HFF-Myc (cell line): ENCODE measurements at regions not wholly inside any gene's neighbourhood (a gene's known extent, or its start where the extent isn't known, plus 50 kb on each side); places are given as distances from the start of the nearest gene placed in this dataset.

Source experiments
- DNase-seq: peaks from one replicate; pipeline ENCODE4 v3.0.0-alpha.2; 2011; ENCODE audit warnings: low read depth; ENCODE audit errors: extremely low read depth
- H3K4me3 ChIP-seq: replicated peaks from 2 replicates; pipeline ENCODE4 v1.5.1; 2011; ENCODE audit warnings: low read depth, mild to moderate bottlenecking, control low read depth, low read length
- TF ChIP-seq, protein P1 (sequence below): IDR thresholded peaks from 2 replicates; pipeline ENCODE4 v1.5.1; 2012; ENCODE audit warnings: mild to moderate bottlenecking, low read depth, low read length, control low read depth; ENCODE audit errors: missing control alignments

DNA sequence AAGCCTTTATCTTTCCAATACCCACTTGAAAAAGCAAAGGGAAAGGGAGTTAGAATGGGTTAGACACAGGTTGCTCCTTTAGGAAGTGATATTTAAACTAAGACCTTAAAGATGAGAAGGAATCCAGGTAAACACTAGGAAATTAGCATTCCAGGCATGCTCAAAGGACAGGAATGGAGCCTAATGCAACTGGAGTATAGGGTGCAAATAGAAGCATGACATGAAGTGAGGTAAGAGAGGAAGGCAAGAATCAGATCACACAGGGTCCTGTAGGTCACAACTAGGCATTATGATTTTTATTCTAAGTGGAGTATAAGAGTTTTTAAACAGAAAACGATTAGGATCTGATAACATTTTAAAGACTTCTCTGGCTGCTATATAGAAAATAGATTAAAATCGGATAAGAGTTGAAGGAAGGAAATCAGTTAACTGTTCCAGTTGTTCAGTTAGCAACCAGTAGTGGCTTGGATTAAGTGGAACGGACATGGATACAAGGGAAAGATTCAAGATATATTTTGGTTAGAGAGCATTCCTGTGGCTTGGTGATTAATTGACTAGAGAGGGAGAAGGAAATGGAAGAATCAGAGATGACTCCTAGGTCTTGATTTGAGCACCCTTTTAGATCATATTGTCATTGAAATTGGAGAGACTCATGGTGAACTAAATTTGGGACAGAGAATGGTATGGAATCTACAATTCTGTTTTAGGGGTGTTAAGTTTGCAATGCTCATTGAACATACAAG is 95.9 kb downstream of the FBXO4 start:
- DNase-seq: no peak
- H3K4me3 ChIP-seq: no peak overlapping the region
- TF ChIP-seq, protein P1, sequence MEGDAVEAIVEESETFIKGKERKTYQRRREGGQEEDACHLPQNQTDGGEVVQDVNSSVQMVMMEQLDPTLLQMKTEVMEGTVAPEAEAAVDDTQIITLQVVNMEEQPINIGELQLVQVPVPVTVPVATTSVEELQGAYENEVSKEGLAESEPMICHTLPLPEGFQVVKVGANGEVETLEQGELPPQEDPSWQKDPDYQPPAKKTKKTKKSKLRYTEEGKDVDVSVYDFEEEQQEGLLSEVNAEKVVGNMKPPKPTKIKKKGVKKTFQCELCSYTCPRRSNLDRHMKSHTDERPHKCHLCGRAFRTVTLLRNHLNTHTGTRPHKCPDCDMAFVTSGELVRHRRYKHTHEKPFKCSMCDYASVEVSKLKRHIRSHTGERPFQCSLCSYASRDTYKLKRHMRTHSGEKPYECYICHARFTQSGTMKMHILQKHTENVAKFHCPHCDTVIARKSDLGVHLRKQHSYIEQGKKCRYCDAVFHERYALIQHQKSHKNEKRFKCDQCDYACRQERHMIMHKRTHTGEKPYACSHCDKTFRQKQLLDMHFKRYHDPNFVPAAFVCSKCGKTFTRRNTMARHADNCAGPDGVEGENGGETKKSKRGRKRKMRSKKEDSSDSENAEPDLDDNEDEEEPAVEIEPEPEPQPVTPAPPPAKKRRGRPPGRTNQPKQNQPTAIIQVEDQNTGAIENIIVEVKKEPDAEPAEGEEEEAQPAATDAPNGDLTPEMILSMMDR: no peak

DNA sequence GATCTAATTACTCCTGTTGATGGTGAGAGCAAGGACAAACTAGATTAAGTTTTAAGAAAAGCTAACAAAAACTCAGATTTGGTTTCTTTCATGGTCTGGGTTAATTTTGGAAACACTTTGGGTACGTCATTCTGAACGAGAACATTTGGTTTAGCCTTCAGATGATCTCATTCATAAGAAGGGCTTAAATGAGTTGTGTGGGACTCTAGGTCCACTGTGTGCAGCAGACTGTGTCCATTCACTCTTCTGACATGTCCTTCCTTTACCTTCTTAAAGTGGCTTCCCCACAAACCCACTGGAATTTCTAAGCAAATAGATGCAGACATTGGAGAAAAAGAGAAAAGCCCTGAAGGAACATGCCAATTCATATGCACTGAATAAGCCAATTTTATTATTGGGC is 96.8 kb downstream of the FBXO4 start:
- no peak for DNase-seq
- TF ChIP-seq, protein P1: no peak
- no peak overlapping the region for H3K4me3 ChIP-seq

DNA sequence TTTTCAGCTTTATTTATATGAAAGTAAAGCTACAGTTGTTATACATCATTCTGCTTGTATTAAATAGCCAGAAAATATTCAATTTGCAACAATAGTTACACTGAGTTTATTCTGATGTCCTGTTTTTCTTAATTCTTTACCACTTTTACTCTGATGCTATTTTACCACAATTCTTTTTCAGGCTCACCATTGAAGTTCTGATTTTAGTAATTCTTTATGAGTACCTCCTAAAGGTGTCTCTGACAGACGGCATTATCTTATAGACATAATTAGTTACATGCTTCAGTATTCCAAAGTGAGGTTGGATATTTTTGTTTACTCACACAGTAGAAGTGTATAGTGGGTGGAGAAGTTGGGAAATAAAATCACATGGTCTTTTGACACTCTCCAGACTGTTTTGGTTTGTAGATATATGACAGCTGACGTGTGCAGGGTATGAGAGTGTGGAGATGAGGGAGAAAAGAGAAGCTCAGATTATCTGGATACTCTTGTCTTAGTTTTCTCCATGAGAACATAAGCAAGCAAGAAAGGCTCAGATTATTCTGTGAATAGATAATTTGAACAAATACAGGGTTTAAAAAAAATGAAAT is 97.4 kb downstream of the FBXO4 start:
- TF ChIP-seq, protein P1: no peak
- no peak for DNase-seq
- no peak overlapping the region for H3K4me3 ChIP-seq

DNA sequence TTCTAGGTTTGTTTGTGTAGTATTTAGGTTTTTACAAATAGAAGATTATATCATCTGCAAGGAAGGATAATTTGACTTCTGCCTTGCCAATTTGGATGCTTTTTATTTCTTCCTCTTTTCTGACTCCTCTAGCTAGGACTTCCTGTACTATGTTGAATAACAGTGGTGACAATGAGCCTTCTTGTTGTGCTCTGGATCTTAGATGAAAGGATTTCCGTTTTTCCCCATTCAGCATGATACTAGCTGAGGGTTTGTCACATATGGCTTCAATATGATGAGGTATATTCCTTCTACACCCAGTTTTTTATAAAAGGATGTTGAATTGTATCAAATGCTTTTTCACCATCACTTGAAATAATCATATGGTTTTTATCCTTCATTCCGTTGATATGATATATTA is 101.4 kb downstream of the FBXO4 start:
- TF ChIP-seq, protein P1: no peak
- DNase-seq: no peak
- no peak overlapping the region for H3K4me3 ChIP-seq

DNA sequence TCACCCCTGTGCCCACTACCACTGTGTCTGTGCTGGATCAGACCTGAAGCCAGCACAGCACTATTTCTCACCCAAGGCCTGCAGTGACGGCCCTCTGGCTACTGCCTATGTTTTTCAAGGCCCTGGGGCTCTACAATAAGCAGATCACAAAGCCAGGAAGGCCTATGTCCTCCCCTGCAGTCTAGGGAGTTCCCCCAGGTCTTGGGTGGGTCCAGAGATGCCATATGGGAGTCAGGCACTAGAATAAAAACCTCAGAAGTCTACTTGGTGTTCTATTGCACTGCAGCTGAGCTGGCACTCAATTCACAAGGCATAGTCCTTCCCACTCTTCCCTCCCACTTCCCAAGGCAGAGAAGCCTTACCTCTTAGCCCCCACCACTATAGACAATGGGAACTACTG is 107.1 kb downstream of the FBXO4 start:
- no peak overlapping the region for H3K4me3 ChIP-seq
- TF ChIP-seq, protein P1: no peak
- DNase-seq: no peak

DNA sequence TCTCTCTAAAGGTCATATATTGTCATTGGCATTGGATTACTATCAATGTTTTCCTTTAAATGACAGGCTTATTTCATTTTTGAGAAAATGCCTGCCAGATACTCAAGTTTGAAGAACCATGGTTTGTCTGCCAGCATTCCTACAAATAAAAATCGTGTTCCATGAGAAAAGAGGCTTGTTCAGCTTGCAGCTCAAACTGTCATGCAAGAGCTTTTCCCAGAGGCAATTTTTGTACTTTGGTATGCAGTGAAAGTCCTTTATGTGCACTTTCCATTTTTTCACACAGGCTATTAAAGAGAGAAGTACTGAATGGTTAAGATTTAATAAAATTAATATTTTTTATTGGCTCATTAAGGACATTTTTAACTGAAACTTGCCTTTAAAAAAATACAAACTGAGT is 110.4 kb downstream of the FBXO4 start:
- no peak overlapping the region for H3K4me3 ChIP-seq
- DNase-seq: no peak
- TF ChIP-seq, protein P1: no peak

DNA sequence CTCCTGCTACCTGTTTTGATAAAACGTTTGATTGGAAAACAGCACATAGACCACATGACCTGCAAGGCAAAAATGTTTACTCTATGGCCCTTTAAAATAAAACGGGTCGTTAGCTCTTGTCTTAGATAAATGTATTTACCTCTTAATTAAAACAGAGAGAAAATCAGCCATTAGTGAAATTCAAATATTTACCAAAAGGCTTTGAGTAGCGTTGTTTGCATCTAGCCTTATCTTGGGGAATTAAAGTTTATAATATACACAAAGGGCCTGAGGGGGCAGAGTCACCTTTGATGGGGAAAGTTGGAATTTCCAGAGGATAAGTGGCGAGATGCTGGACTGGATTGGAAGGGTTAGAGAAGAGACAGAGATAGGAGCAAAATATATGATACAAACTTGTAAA is 111.3 kb downstream of the FBXO4 start:
- no peak overlapping the region for H3K4me3 ChIP-seq
- DNase-seq: no peak
- TF ChIP-seq, protein P1: no peak
